Nephron (organoid): ENCODE measurements at regions not wholly inside any gene's neighbourhood (a gene's known extent, or its start where the extent isn't known, plus 50 kb on each side); places are given as distances from the start of the nearest gene placed in this dataset.

Experiments used
- H3K27ac Mint-ChIP-seq, 3 experiments: 2 replicates each; pipeline ENCODE4 v1.8.0; 2020; ENCODE audit warnings: mixed read lengths in 3 of 3, mild to moderate bottlenecking in 2 of 3, moderate library complexity in 1 of 3
- H3K27me3 Mint-ChIP-seq: 2 replicates; pipeline ENCODE4 v1.8.0; 2021; ENCODE audit warnings: low read depth, mild to moderate bottlenecking, moderate library complexity, mixed read lengths
- H3K36me3 Mint-ChIP-seq: 2 replicates; pipeline ENCODE4 v1.8.0; 2020; ENCODE audit warnings: low read depth, mixed read lengths
- H3K4me1 Mint-ChIP-seq: 2 replicates; pipeline ENCODE4 v1.8.0; 2020; ENCODE audit warnings: mixed read lengths
- H3K4me3 Mint-ChIP-seq, 3 experiments: 2 replicates each; pipeline ENCODE4 v1.8.0; 2020; ENCODE audit warnings: mild to moderate bottlenecking in 3 of 3, mixed read lengths in 3 of 3, moderate library complexity in 2 of 3
- H3K9me3 Mint-ChIP-seq: 2 replicates; pipeline ENCODE4 v1.8.0; 2020; ENCODE audit warnings: mixed read lengths
- CTCF ChIP-seq, 3 experiments: fragments of 200-600 bp; sonication (generic); IDR thresholded peaks; one replicate each; pipeline ENCODE4 v1.5.0; 2021; ENCODE audit warnings: antibody characterized with exemption in 3 of 3; ENCODE audit not compliant: unreplicated experiment in 3 of 3

- H3K4me3 Mint-ChIP-seq, result no peak overlapping the region
- H3K4me1 Mint-ChIP-seq, result peaks cover 3% of the 10 kb centered on the region
- H3K27ac Mint-ChIP-seq, result peak overlapping the region in 1 of 3 experiments; percentile 27
Observed at GRCh38 chr10:4755286-4755989, 70.6 kb upstream of the AKR1E2 start.

GRCh38 chr10:4754143-4754542, 71.9 kb upstream of the AKR1E2 start:
- Mint-ChIP-seq H3K9me3 (no peaks in the 10 kb centered on the region), H3K4me3 (no peak overlapping the region), H3K27ac (no peak overlapping the region), H3K4me1 (peaks cover 7% of the 10 kb centered on the region), H3K36me3 (no peaks in the 10 kb centered on the region), H3K27me3 (peaks cover 13% of the 10 kb centered on the region)
- no peak for TF ChIP-seq CTCF (IDR thresholded peaks at IDR 0.05; ENCODE audit: unreplicated experiment in 3 of 3)

More at GRCh38 chr10:4755286-4755989, 70.6 kb upstream of the AKR1E2 start:
- no peak for TF ChIP-seq CTCF (IDR thresholded peaks at IDR 0.05; ENCODE audit: unreplicated experiment in 3 of 3)
- H3K9me3 Mint-ChIP-seq, result no peaks in the 10 kb centered on the region
- no peaks in the 10 kb centered on the region for H3K36me3 Mint-ChIP-seq
- H3K27me3 Mint-ChIP-seq, result peaks cover 13% of the 10 kb centered on the region

- Mint-ChIP-seq H3K9me3 (no peaks in the 10 kb centered on the region), H3K4me1 (peaks cover 7% of the 10 kb centered on the region), H3K36me3 (no peaks in the 10 kb centered on the region), H3K27me3 (peaks cover 10% of the 10 kb centered on the region), H3K27ac (no peak overlapping the region), H3K4me3 (no peak overlapping the region)
- no peak for TF ChIP-seq CTCF (IDR thresholded peaks at IDR 0.05; ENCODE audit: unreplicated experiment in 3 of 3)
Observed at GRCh38 chr10:4751211-4751610, 74.8 kb upstream of the AKR1E2 start.

GRCh38 chr10:4749271-4749574, 76.8 kb upstream of the AKR1E2 start:
- no peak for TF ChIP-seq CTCF (IDR thresholded peaks at IDR 0.05; ENCODE audit: unreplicated experiment in 3 of 3)
- Mint-ChIP-seq H3K4me1 (peaks cover 7% of the 10 kb centered on the region), H3K27ac (no peak overlapping the region), H3K4me3 (no peak overlapping the region), H3K9me3 (no peaks in the 10 kb centered on the region), H3K36me3 (no peaks in the 10 kb centered on the region), H3K27me3 (peaks cover 7% of the 10 kb centered on the region)

GRCh38 chr10:4748491-4749270, 77.3 kb upstream of the AKR1E2 start:
- Mint-ChIP-seq H3K36me3 (no peaks in the 10 kb centered on the region), H3K27me3 (peaks cover 7% of the 10 kb centered on the region)

More at GRCh38 chr10:4748491-4749270, 77.3 kb upstream of the AKR1E2 start:
- peaks cover 7% of the 10 kb centered on the region for H3K4me1 Mint-ChIP-seq
- TF ChIP-seq CTCF (IDR thresholded peaks at IDR 0.05; ENCODE audit: unreplicated experiment in 3 of 3), result no peak
- no peak overlapping the region for H3K27ac Mint-ChIP-seq
- no peaks in the 10 kb centered on the region for H3K9me3 Mint-ChIP-seq
- H3K4me3 Mint-ChIP-seq, result no peak overlapping the region
